A549 (cell line): ENCODE measurements at regions not wholly inside any gene's neighbourhood (a gene's known extent, or its start where the extent isn't known, plus 50 kb on each side); places are given as distances from the start of the nearest gene placed in this dataset.
"Not testable (repeated sequence)": the region's sequence is repeated elsewhere in the genome, so short reads cannot be mapped to it uniquely, and the experiment has no call there.

Experiments used
- ATAC-seq, 2 experiments: fragments of 200-7000 bp in 1 of 2; fragments of >200 bp in 1 of 2; cut with Nextera tagmentation in 1 of 2; cut with Tn5 transposase in 1 of 2; 3 replicates each; pipeline versions ENCODE4 v1.8.0 to v1.9.1; 2018 to 2020; ENCODE audit warnings: mild to moderate bottlenecking in 1 of 2, moderate library complexity in 1 of 2
- CTCF ChIA-PET: fragments of 300-600 bp; sonication (Branson Sonifier 250); formaldehyde crosslinking; extraction: SDS; loops from one replicate; lab custom pipeline; 2021; ENCODE audit warnings: antibody characterized with exemption, inconsistent platforms; lab: Yijun Ruan, JAX
- POLR2A ChIA-PET: fragments of 350-600 bp; formaldehyde crosslinking; extraction: SDS; loops from one replicate; lab custom pipeline; 2021; ENCODE audit warnings: antibody characterized with exemption, inconsistent platforms; lab: Yijun Ruan, JAX
- DNase-seq, 2 experiments: peaks; one replicate each; pipeline versions ENCODE4 v3.0.0 to v3.0.0-alpha.2; 2011 to 2016; ENCODE audit warnings: low read depth in 1 of 2, low spot score in 1 of 2
- FAIRE-seq: peaks from 2 replicates; lab custom pipeline; 2011; peaks lifted over from hg19 to GRCh38; lab: Jason Lieb, UNC
- H3K27ac ChIP-seq, 2 experiments: fragments of >200 bp; sonication (Bioruptor Twin); formaldehyde crosslinking; 3 replicates each; pipeline ENCODE4 v1.5.1; 2016 to 2017
- H3K4me1 ChIP-seq: fragments of >200 bp; sonication (Bioruptor Twin); formaldehyde crosslinking; 3 replicates; pipeline ENCODE4 v1.6.1; 2016
- H3K4me2 ChIP-seq: fragments of >200 bp; sonication (Bioruptor Twin); formaldehyde crosslinking; 3 replicates; pipeline ENCODE4 v1.6.1; 2016
- H3K4me3 ChIP-seq: fragments of >200 bp; sonication (Bioruptor Twin); formaldehyde crosslinking; 3 replicates; pipeline ENCODE4 v1.5.1; 2016
- H3K9me3 ChIP-seq: fragments of >200 bp; sonication (Bioruptor Twin); formaldehyde crosslinking; 3 replicates; pipeline ENCODE4 v1.6.1; 2016
- BHLHE40 ChIP-seq: IDR thresholded peaks from 2 replicates; pipeline ENCODE4 v1.6.1; 2012; ENCODE audit warnings: low read depth, low read length, inconsistent platforms
- CBX8 ChIP-seq: fragments of 200-600 bp; sonication (generic); IDR thresholded peaks from 2 replicates; pipeline ENCODE4 v1.6.1; 2016
- CEBPB ChIP-seq, 2 experiments: fragments of >200 bp in 1 of 2; sonication (Bioruptor Twin) in 1 of 2; formaldehyde crosslinking in 1 of 2; IDR thresholded peaks; 2 replicates each; pipeline ENCODE4 v1.6.1; 2012 to 2016
- CHD2 ChIP-seq: fragments of 150-350 bp; IDR thresholded peaks from 2 replicates; pipeline ENCODE4 v1.6.1; 2014; ENCODE audit warnings: low read length; ENCODE audit not compliant: partially characterized antibody
- EP300 ChIP-seq, 2 experiments: fragments of >200 bp; sonication (Bioruptor Twin); formaldehyde crosslinking; IDR thresholded peaks; 2 replicates in 1 of 2; 3 replicates in 1 of 2; pipeline ENCODE4 v1.6.1; 2016 to 2017
- ESRRA ChIP-seq: fragments of 150-350 bp; IDR thresholded peaks from 2 replicates; pipeline ENCODE4 v1.6.1; 2014; ENCODE audit warnings: mild to moderate bottlenecking, low read length, borderline replicate concordance
- FOSB ChIP-seq: fragments of 250-450 bp; sonication (Bioruptor Pico); IDR thresholded peaks from 2 replicates; pipeline ENCODE4 v1.5.0; 2020; ENCODE audit warnings: mild to moderate bottlenecking, moderate library complexity
- FOXS1 ChIP-seq: fragments of 250-450 bp; sonication (Bioruptor Pico); IDR thresholded peaks from 2 replicates; pipeline ENCODE4 v1.5.0; 2020; ENCODE audit warnings: mild to moderate bottlenecking, moderate library complexity
- HOXB5 ChIP-seq: fragments of 250-450 bp; sonication (Bioruptor Pico); IDR thresholded peaks from 2 replicates; pipeline ENCODE4 v1.5.0; 2020; ENCODE audit warnings: mild to moderate bottlenecking, moderate library complexity
- KDM1A ChIP-seq: fragments of 200-600 bp; sonication (generic); IDR thresholded peaks from 2 replicates; pipeline ENCODE4 v1.6.1; 2016; ENCODE audit warnings: low read depth, mild to moderate bottlenecking
- MAFK ChIP-seq: fragments of 450-650 bp; IDR thresholded peaks from 2 replicates; pipeline ENCODE4 v1.6.1; 2014; ENCODE audit not compliant: partially characterized antibody
- PHF8 ChIP-seq: fragments of 200-600 bp; sonication (generic); IDR thresholded peaks from 2 replicates; pipeline ENCODE4 v1.6.1; 2016; ENCODE audit warnings: low read depth, mild to moderate bottlenecking, antibody characterized with exemption, moderate library complexity, borderline replicate concordance
- POLR2AphosphoS2 ChIP-seq: conservative IDR thresholded peaks from 2 replicates; pipeline ENCODE4 v1.6.1; 2012; ENCODE audit warnings: low read length, improper control_type of control experiment, inconsistent platforms
- RFX5 ChIP-seq: fragments of 450-650 bp; IDR thresholded peaks from 2 replicates; pipeline ENCODE4 v1.7.1; 2014; ENCODE audit warnings: antibody characterized with exemption, mild to moderate bottlenecking, moderate library complexity
- RNF2 ChIP-seq: fragments of 200-600 bp; sonication (generic); IDR thresholded peaks from 2 replicates; pipeline ENCODE4 v1.6.1; 2016; ENCODE audit warnings: low read depth, mild to moderate bottlenecking, antibody characterized with exemption, moderate library complexity, borderline replicate concordance
- TFCP2L1 ChIP-seq: fragments of 250-450 bp; sonication (Bioruptor Pico); IDR thresholded peaks from 2 replicates; pipeline ENCODE4 v1.5.0; 2021; ENCODE audit warnings: mild to moderate bottlenecking
- ZFP36 ChIP-seq: fragments of 450-650 bp; IDR thresholded peaks from 2 replicates; pipeline ENCODE4 v1.6.1; 2014; ENCODE audit warnings: borderline replicate concordance; ENCODE audit not compliant: partially characterized antibody
- WGBS: methylation state at CpG from one replicate; pipeline ENCODE4 v1.1.6; 2017; ENCODE audit errors: missing lambda C conversion rate; 5-methylcytosine and 5-hydroxymethylcytosine counted together
- TF ChIP-seq, protein P1 (sequence below): fragments of 250-450 bp; sonication (Bioruptor Pico); IDR thresholded peaks from 2 replicates; pipeline ENCODE4 v1.5.0; 2021; ENCODE audit warnings: mild to moderate bottlenecking, moderate library complexity, borderline replicate concordance
- TF ChIP-seq, protein P2 (sequence below): IDR thresholded peaks from 2 replicates; pipeline ENCODE4 v1.6.1; 2012
- TF ChIP-seq, protein P3 (sequence below): fragments of 450-650 bp; IDR thresholded peaks from 2 replicates; pipeline ENCODE4 v1.6.1; 2014; ENCODE audit warnings: antibody characterized with exemption
- TF ChIP-seq, protein P4 (sequence below): fragments of 250-450 bp; sonication (Bioruptor Pico); IDR thresholded peaks from 2 replicates; pipeline ENCODE4 v1.5.0; 2020; ENCODE audit warnings: low read depth, mild to moderate bottlenecking, moderate library complexity

DNA sequence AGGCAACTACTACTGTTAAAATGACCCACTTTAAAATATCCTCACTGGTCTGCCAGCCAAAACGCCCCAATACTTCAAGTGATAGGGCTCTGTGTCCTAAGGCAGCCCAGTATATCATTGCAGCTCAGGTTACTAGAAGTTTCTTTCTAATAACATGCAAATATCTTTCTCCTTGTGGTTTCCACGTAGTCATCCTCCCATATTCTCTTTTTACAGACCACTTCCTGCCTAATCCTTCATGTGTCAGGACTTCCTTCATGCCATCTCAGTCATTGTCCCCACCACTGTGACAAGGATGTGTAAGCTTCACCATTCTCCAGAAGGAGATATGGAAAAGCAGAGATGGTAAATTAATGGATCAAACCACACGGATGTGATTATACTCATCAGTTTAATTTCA, 813.7 kb downstream of the MAT2B start:
- TF ChIP-seq CBX8 (no peak), RNF2 (no peak), TFCP2L1 (CRISPR knock-in tag) (no peak), CEBPB (IDR thresholded peaks at IDR 0.05) (no peak), POLR2AphosphoS2 (no peak)
- TF ChIP-seq, protein P1, sequence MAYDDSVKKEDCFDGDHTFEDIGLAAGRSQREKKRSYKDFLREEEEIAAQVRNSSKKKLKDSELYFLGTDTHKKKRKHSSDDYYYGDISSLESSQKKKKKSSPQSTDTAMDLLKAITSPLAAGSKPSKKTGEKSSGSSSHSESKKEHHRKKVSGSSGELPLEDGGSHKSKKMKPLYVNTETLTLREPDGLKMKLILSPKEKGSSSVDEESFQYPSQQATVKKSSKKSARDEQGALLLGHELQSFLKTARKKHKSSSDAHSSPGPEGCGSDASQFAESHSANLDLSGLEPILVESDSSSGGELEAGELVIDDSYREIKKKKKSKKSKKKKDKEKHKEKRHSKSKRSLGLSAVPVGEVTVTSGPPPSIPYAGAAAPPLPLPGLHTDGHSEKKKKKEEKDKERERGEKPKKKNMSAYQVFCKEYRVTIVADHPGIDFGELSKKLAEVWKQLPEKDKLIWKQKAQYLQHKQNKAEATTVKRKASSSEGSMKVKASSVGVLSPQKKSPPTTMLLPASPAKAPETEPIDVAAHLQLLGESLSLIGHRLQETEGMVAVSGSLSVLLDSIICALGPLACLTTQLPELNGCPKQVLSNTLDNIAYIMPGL (CRISPR knock-in tag), result no peak
- TF ChIP-seq, protein P2, sequence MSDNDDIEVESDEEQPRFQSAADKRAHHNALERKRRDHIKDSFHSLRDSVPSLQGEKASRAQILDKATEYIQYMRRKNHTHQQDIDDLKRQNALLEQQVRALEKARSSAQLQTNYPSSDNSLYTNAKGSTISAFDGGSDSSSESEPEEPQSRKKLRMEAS, result no peak
- TF ChIP-seq, protein P3, sequence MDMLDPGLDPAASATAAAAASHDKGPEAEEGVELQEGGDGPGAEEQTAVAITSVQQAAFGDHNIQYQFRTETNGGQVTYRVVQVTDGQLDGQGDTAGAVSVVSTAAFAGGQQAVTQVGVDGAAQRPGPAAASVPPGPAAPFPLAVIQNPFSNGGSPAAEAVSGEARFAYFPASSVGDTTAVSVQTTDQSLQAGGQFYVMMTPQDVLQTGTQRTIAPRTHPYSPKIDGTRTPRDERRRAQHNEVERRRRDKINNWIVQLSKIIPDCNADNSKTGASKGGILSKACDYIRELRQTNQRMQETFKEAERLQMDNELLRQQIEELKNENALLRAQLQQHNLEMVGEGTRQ, result no peak
- no peak overlapping the region for H3K4me3 ChIP-seq
- no peak overlapping the region for H3K27ac ChIP-seq
- DNase-seq (no peak), ATAC-seq (no peak), FAIRE-seq (no peak)
- WGBS, result 0% methylated on average over 3 of the region's 3 CpGs
- ChIA-PET CTCF (interaction anchor here (1.2 kb wide), 1 partner anchor 306 kb away, joined by 3 read pairs; no protein-coding TSS in a partner anchor), POLR2A (no interaction called here)
- no peaks in the 10 kb centered on the region for H3K4me1 ChIP-seq
- H3K4me2 ChIP-seq, result no peak overlapping the region
- no peaks in the 10 kb centered on the region for H3K9me3 ChIP-seq

DNA sequence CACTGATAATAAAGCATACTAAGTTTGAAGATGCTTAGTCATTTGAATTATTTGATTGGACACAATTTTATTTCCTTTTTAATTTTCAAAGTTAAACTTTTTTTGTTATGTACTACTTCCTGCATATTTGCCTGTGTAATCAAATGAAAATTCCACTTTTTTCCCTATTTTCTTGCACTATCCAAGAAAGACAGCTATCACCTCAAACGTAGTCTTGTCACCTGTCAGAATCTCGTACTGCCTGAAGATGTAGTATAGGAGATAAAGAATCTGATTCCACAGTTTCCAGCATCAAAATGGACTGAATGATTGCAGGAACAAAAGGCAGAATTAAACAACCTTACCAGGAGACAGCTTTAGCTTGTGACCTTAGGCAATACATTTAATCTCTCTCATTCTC, 818.8 kb downstream of the MAT2B start:
- Histone ChIP-seq H3K27ac (no peak overlapping the region), H3K4me2 (no peak overlapping the region), H3K9me3 (no peaks in the 10 kb centered on the region), H3K4me3 (no peak overlapping the region), H3K4me1 (no peaks in the 10 kb centered on the region)
- TF ChIP-seq ZFP36 (no peak), BHLHE40 (no peak), ESRRA (no peak), EP300 (IDR thresholded peaks at IDR 0.05) (no peak)
- TF ChIP-seq, protein P4, sequence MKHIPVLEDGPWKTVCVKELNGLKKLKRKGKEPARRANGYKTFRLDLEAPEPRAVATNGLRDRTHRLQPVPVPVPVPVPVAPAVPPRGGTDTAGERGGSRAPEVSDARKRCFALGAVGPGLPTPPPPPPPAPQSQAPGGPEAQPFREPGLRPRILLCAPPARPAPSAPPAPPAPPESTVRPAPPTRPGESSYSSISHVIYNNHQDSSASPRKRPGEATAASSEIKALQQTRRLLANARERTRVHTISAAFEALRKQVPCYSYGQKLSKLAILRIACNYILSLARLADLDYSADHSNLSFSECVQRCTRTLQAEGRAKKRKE (CRISPR knock-in tag), result no peak
- ChIA-PET CTCF (no interaction called here), POLR2A (no interaction called here)
- no peak for DNase-seq
- no peak for FAIRE-seq
- 9% methylated on average over 2 of the region's 2 CpGs for WGBS
- ATAC-seq, result no peak

DNA sequence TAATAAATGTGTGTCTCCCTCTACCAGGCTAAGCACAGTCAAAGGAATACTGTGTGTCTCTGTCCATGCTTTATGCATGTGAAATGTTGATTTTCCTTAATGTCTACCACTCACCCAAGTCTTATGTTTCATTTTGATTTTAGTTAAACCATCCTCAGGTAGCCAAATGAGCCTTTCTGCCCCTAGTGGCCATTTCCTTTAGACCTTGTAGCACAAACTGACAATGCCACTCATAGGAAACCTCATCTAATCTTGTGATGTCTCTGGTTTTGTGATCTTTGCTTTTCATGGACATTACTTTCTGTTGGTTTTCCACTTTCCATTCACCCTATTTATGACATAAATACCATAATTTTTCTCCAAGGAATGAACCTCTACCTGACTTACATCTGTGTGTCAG, 820.8 kb downstream of the MAT2B start:
- H3K4me2 ChIP-seq, result no peak overlapping the region
- H3K4me1 ChIP-seq, result no peaks in the 10 kb centered on the region
- H3K4me3 ChIP-seq, result no peak overlapping the region
- FAIRE-seq (no peak), ATAC-seq (0 out of 6 replicates have a peak, but pooled peaks of 1 of the 2 experiments have one; percentile 28), DNase-seq (peak in 1 of 2 experiments; percentile 4)
- ChIA-PET POLR2A (no interaction called here), CTCF (no interaction called here)
- H3K9me3 ChIP-seq, result no peaks in the 10 kb centered on the region
- TF ChIP-seq FOSB (CRISPR knock-in tag), result no peak
- TF ChIP-seq PHF8, result no peak
- no peak for TF ChIP-seq FOXS1 (CRISPR knock-in tag)
- TF ChIP-seq HOXB5, result no peak
- TF ChIP-seq RFX5, result no peak
- TF ChIP-seq, protein P2, result no peak
- TF ChIP-seq, protein P4 (CRISPR knock-in tag), result no peak
- TF ChIP-seq ESRRA, result no peak
- TF ChIP-seq, protein P3, result no peak
- TF ChIP-seq MAFK, result no peak
- TF ChIP-seq CHD2, result no peak
- TF ChIP-seq KDM1A, result no peak
- TF ChIP-seq CEBPB (IDR thresholded peaks at IDR 0.05), result no peak
- H3K27ac ChIP-seq, result no peak overlapping the region

DNA sequence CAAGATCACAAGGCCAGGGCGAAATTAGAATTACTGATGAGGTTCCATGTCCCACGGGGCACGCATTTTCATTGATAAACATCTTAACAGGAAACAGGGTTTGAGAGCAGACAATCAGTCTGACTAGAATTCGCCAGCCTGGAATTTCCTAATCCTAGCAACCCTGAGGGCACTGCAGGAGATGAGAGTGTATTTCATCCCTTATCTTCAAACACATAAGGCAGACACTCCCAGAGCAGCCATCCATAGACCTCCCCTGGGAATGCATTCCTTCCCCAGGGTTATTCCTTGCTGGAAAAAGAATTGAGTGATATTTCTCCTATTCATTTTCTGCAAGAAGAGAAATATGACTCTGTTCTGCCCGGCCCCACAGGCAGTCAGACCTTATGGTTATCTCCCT, 821.7 kb downstream of the MAT2B start:
- FAIRE-seq, CTCF ChIA-PET, H3K9me3 ChIP-seq, H3K4me3 ChIP-seq, H3K27ac ChIP-seq, H3K4me1 ChIP-seq, DNase-seq, H3K4me2 ChIP-seq, POLR2A ChIA-PET, ATAC-seq: not testable (repeated sequence)
- 28% methylated on average over 5 of the region's 5 CpGs for WGBS
